K562 (cell line): ENCODE measurements at regions not wholly inside any gene's neighbourhood (a gene's known extent, or its start where the extent isn't known, plus 50 kb on each side); places are given as distances from the start of the nearest gene placed in this dataset.

Experiments used
- ATAC-seq: fragments of 200-7000 bp; cut with Tn5 transposase; 3 replicates; pipeline ENCODE4 v1.9.1; 2020; ENCODE audit warnings: moderate library complexity
- BruUV-seq: library from RNA; stranded (reverse); fragments of 400-500 nt; replicated peaks from 2 replicates; lab custom pipeline; 2021; lab: Mats Ljungman, UMichigan
- CTCF ChIA-PET: fragments of 300-600 bp; formaldehyde crosslinking; extraction: SDS; loops from one replicate; lab custom pipeline; 2021; ENCODE audit warnings: low intra/inter-chr PET ratio; lab: Yijun Ruan, JAX
- POLR2A ChIA-PET: fragments of 300-600, 350-650 bp; sonication (Branson Sonifier 250); formaldehyde crosslinking; extraction: SDS; loops from one replicate; lab custom pipeline; 2021; ENCODE audit warnings: antibody characterized with exemption, inconsistent platforms; lab: Yijun Ruan, JAX
- DNase-seq, 4 experiments: peaks; one replicate each; pipeline versions ENCODE4 v3.0.0 to v3.0.0-alpha.2; 2011 to 2018; ENCODE audit warnings: low spot score in 3 of 4, mixed read lengths in 3 of 4; ENCODE audit errors: extremely low read depth in 1 of 4
- FAIRE-seq: peaks from 2 replicates; lab custom pipeline; 2011; peaks lifted over from hg19 to GRCh38; lab: Jason Lieb, UNC
- H2AFZ ChIP-seq: 2 replicates; pipeline ENCODE4 v1.6.0; 2011; ENCODE audit warnings: low read depth, low read length, control low read depth, inconsistent platforms
- H3K27ac ChIP-seq: fragments of 200-600 bp; 3 replicates; pipeline ENCODE4 v1.8.0; 2011; ENCODE audit warnings: low read depth, mild to moderate bottlenecking, control low read depth, inconsistent platforms, low read length, moderate library complexity, mixed read lengths; ENCODE audit errors: extremely low read depth
- H3K27me3 ChIP-seq, 2 experiments: fragments of 300-600 bp in 1 of 2; 2 replicates in 1 of 2; 3 replicates in 1 of 2; pipeline versions ENCODE4 v1.6.0 to v1.8.0; 2011; ENCODE audit warnings: inconsistent platforms in 2 of 2, low read length in 2 of 2, mild to moderate bottlenecking in 1 of 2, mixed read lengths in 1 of 2, moderate library complexity in 1 of 2; ENCODE audit not compliant: control insufficient read depth in 2 of 2, insufficient read depth in 2 of 2
- H3K36me3 ChIP-seq: fragments of 300-600 bp; 3 replicates; pipeline ENCODE4 v1.8.0; 2011; ENCODE audit warnings: mild to moderate bottlenecking, low read length, inconsistent platforms; ENCODE audit not compliant: control insufficient read depth, insufficient read depth
- H3K4me1 ChIP-seq, 2 experiments: fragments of 200-600 bp in 1 of 2; replicated peaks in 1 of 2; 2 replicates in 1 of 2; 3 replicates in 1 of 2; pipeline versions ENCODE4 v1.5.1 to v1.8.0; 2011; ENCODE audit warnings: inconsistent platforms in 2 of 2, low read length in 2 of 2, mild to moderate bottlenecking in 1 of 2, mixed read lengths in 1 of 2, moderate library complexity in 1 of 2; ENCODE audit not compliant: control insufficient read depth in 2 of 2, insufficient read depth in 2 of 2
- H3K4me2 ChIP-seq: 2 replicates; pipeline ENCODE4 v1.6.1; 2011; ENCODE audit warnings: low read length, control low read depth, inconsistent platforms, mixed read lengths; ENCODE audit not compliant: insufficient read depth
- H3K4me3 ChIP-seq: fragments of 200-600 bp; sonication (generic), shearing (Covaris generic); 2 replicates; pipeline ENCODE4 v1.5.1; 2016; ENCODE audit warnings: control low read depth, inconsistent platforms
- H3K79me2 ChIP-seq: fragments of 200-600 bp; 3 replicates; pipeline ENCODE4 v1.8.0; 2011; ENCODE audit warnings: low read length, inconsistent platforms; ENCODE audit not compliant: control insufficient read depth, insufficient read depth
- H3K9ac ChIP-seq, 2 experiments: 2 replicates each; pipeline versions ENCODE4 v1.6.0 to v1.6.1; 2011; ENCODE audit warnings: low read depth in 2 of 2, low read length in 2 of 2, control low read depth in 1 of 2, inconsistent platforms in 1 of 2, mild to moderate bottlenecking in 1 of 2, mixed read lengths in 1 of 2; ENCODE audit not compliant: insufficient read depth in 1 of 2
- H3K9me1 ChIP-seq: one replicate; pipeline ENCODE4 v1.6.0; 2011; ENCODE audit warnings: inconsistent platforms, mild to moderate bottlenecking, low read length, moderate library complexity; ENCODE audit not compliant: control insufficient read depth, insufficient read depth
- H3K9me3 ChIP-seq: replicated peaks from 2 replicates; pipeline ENCODE4 v1.5.1; 2011; ENCODE audit warnings: low read depth, low read length, inconsistent platforms; ENCODE audit not compliant: control insufficient read depth, insufficient read depth
- H4K20me1 ChIP-seq: replicated peaks from 2 replicates; pipeline ENCODE4 v1.6.1; 2011; ENCODE audit warnings: low read length, inconsistent platforms, mixed read lengths; ENCODE audit not compliant: control insufficient read depth, insufficient read depth
- DMBX1 ChIP-seq: fragments of 250-450 bp; sonication (Bioruptor Pico); IDR thresholded peaks from 2 replicates; pipeline ENCODE4 v1.8.0; 2022; ENCODE audit warnings: inconsistent platforms, mild to moderate bottlenecking, moderate library complexity, borderline replicate concordance
- GATA2 ChIP-seq: sonication (generic); formaldehyde crosslinking; IDR thresholded peaks from 2 replicates; pipeline ENCODE4 v1.4.0; 2020; ENCODE audit warnings: mild to moderate bottlenecking, missing genetic modification reagents
- MCM2 ChIP-seq: fragments of 450-650 bp; IDR thresholded peaks from 2 replicates; pipeline ENCODE4 v1.6.1; 2017; ENCODE audit warnings: low read depth, mild to moderate bottlenecking
- PRPF4 ChIP-seq: fragments of 200-400 bp; formaldehyde crosslinking; IDR thresholded peaks from one replicate; pipeline ENCODE4 v1.6.1; 2017; ENCODE audit warnings: low read length, low read depth, mild to moderate bottlenecking; ENCODE audit not compliant: insufficient read depth, poor library complexity, severe bottlenecking
- WGBS: fragments of 100-300 bp; shearing (Covaris generic); methylation state at CpG from one replicate; pipeline ENCODE4 v1.1.6; 2016; ENCODE audit warnings: low coverage, mixed read lengths; ENCODE audit not compliant: insufficient coverage; ENCODE audit errors: missing lambda C conversion rate; 5-methylcytosine and 5-hydroxymethylcytosine counted together
- in situ Hi-C: fragments of 300-500 bp; cut with MboI; formaldehyde crosslinking; loops from 4 replicates; pipeline ENCODE4 v1.15.0; 2018; ENCODE audit warnings: inconsistent platforms, mixed read lengths
- intact Hi-C: fragments of 100-400 bp; cut with micrococcal nuclease; formaldehyde crosslinking; loops from 2 replicates; pipeline ENCODE4 v1.14.2; 2022
- TF ChIP-seq, protein P1 (sequence below): fragments of 250-450 bp; sonication (Bioruptor Pico); IDR thresholded peaks from 2 replicates; pipeline ENCODE4 v1.6.1; 2021; ENCODE audit warnings: mild to moderate bottlenecking
- TF ChIP-seq, protein P2 (sequence below): IDR thresholded peaks from 2 replicates; pipeline ENCODE4 v1.6.1; 2011; ENCODE audit warnings: borderline replicate concordance, low read depth, mild to moderate bottlenecking, moderate library complexity, low read length; ENCODE audit not compliant: insufficient read depth, poor library complexity, severe bottlenecking
- TF ChIP-seq, protein P3 (sequence below): sonication (generic); formaldehyde crosslinking; IDR thresholded peaks from 2 replicates; pipeline ENCODE4 v1.8.0; 2022; ENCODE audit warnings: mild to moderate bottlenecking, missing genetic modification reagents

DNA sequence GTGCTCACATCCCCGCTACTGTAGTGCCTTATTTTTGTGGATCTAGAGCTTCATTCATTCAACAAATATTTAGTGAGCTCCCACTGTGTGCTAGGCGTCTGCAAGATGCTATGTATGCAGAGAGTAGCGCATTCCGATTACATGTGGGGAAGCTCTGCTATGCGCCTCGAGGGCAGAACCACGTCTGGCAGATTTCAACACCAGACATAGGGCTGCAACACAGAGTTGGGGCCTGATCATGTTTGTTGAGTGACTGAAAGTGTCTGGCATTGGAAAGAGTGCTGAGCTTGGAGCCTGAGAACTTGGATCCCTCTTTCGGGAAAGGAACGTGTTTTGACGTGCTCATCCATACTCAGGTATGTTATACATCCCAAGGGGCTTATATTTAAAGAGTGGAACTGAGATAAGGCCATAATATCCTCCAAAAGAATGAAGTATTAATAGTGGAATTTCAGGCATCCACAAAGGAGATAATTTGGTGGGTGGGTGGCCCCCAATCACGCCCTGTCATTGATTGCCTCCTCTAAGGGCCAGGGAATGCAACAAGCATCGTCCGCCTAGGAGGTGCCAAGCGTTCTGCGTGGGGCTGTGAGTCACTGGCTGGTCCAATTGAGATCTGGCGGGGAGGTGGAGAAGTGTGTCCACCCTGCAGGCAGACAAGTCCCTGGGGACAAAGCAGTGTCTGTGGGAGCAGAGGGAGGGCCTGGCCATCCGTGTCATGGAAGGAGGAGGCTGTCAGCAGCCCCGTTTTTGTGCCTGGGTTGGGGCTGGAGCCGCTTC, 62.8 kb upstream of the ZBTB40 start:
- H3K9ac ChIP-seq: no peak overlapping the region
- H3K4me3 ChIP-seq: no peak overlapping the region
- no peak for DNase-seq
- no TSS peak for BruUV-seq
- H3K27ac ChIP-seq: no peak overlapping the region
- no peaks in the 10 kb centered on the region for H3K36me3 ChIP-seq
- no peaks in the 10 kb centered on the region for H3K4me1 ChIP-seq
- no peak for TF ChIP-seq MCM2
- TF ChIP-seq PRPF4: no peak
- TF ChIP-seq, protein P1, sequence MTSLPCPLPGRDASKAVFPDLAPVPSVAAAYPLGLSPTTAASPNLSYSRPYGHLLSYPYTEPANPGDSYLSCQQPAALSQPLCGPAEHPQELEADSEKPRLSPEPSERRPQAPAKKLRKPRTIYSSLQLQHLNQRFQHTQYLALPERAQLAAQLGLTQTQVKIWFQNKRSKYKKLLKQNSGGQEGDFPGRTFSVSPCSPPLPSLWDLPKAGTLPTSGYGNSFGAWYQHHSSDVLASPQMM (CRISPR knock-in tag): no peak
- TF ChIP-seq GATA2 (CRISPR knock-in tag): no peak
- no peak for TF ChIP-seq DMBX1
- TF ChIP-seq, protein P2, sequence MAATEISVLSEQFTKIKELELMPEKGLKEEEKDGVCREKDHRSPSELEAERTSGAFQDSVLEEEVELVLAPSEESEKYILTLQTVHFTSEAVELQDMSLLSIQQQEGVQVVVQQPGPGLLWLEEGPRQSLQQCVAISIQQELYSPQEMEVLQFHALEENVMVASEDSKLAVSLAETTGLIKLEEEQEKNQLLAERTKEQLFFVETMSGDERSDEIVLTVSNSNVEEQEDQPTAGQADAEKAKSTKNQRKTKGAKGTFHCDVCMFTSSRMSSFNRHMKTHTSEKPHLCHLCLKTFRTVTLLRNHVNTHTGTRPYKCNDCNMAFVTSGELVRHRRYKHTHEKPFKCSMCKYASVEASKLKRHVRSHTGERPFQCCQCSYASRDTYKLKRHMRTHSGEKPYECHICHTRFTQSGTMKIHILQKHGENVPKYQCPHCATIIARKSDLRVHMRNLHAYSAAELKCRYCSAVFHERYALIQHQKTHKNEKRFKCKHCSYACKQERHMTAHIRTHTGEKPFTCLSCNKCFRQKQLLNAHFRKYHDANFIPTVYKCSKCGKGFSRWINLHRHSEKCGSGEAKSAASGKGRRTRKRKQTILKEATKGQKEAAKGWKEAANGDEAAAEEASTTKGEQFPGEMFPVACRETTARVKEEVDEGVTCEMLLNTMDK: no peak
- TF ChIP-seq, protein P3, sequence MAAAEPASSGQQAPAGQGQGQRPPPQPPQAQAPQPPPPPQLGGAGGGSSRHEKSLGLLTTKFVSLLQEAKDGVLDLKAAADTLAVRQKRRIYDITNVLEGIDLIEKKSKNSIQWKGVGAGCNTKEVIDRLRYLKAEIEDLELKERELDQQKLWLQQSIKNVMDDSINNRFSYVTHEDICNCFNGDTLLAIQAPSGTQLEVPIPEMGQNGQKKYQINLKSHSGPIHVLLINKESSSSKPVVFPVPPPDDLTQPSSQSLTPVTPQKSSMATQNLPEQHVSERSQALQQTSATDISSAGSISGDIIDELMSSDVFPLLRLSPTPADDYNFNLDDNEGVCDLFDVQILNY (CRISPR knock-in tag): no peak
- WGBS: 6% methylated on average over 19 of the region's 19 CpGs
- intact Hi-C loops (no loop called here), in situ Hi-C loops (no loop called here)
- H3K79me2 ChIP-seq: no peaks in the 10 kb centered on the region
- ChIA-PET POLR2A (interaction anchor here (0.6 to 1.9 kb wide), 5 partner anchors 15 to 804 kb away, joined by 3 to 6 read pairs (median 4); no protein-coding TSS in a partner anchor), CTCF (no interaction called here)
- no peaks in the 10 kb centered on the region for H3K9me3 ChIP-seq
- no peak for FAIRE-seq
- no peak overlapping the region for H3K4me2 ChIP-seq
- ATAC-seq: no peak
- H4K20me1 ChIP-seq: peaks cover 20% of the 10 kb centered on the region
- peaks cover 54 to 84% of the 10 kb centered on the region in 2 experiments for H3K27me3 ChIP-seq
- H2AFZ ChIP-seq: no peak overlapping the region
- H3K9me1 ChIP-seq: no peaks in the 10 kb centered on the region
